GM12873 (cell line): ENCODE measurements at regions not wholly inside any gene's neighbourhood (a gene's known extent, or its start where the extent isn't known, plus 50 kb on each side); places are given as distances from the start of the nearest gene placed in this dataset.

Experiments
- TF ChIP-seq, protein P1 (sequence below): IDR thresholded peaks from 2 replicates; pipeline ENCODE4 v1.5.1; 2012; ENCODE audit warnings: low read depth, mild to moderate bottlenecking, moderate library complexity, low read length, control low read depth; ENCODE audit not compliant: insufficient read depth; ENCODE audit errors: missing control alignments

DNA sequence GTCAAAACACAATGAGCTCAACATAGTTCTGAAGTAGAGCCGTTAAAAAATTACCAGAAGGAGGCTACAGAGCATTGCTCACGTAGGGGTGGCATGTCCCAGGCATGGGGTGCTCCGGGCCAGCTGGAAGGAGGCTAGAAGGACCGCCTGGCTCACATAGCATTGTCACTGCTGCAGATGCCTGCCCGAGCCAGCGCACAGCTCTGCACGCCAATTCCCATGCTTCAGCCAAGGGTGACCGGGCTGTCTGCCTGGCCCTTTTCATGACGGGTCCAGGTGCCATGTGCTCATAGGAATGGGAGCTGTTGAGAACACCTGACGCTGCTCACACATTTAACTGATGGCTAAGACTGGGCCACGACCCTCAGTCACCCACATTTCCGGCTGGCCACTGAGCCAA, 228.9 kb upstream of the FOXF1 start:
- TF ChIP-seq, protein P1, sequence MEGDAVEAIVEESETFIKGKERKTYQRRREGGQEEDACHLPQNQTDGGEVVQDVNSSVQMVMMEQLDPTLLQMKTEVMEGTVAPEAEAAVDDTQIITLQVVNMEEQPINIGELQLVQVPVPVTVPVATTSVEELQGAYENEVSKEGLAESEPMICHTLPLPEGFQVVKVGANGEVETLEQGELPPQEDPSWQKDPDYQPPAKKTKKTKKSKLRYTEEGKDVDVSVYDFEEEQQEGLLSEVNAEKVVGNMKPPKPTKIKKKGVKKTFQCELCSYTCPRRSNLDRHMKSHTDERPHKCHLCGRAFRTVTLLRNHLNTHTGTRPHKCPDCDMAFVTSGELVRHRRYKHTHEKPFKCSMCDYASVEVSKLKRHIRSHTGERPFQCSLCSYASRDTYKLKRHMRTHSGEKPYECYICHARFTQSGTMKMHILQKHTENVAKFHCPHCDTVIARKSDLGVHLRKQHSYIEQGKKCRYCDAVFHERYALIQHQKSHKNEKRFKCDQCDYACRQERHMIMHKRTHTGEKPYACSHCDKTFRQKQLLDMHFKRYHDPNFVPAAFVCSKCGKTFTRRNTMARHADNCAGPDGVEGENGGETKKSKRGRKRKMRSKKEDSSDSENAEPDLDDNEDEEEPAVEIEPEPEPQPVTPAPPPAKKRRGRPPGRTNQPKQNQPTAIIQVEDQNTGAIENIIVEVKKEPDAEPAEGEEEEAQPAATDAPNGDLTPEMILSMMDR, result no peak

DNA sequence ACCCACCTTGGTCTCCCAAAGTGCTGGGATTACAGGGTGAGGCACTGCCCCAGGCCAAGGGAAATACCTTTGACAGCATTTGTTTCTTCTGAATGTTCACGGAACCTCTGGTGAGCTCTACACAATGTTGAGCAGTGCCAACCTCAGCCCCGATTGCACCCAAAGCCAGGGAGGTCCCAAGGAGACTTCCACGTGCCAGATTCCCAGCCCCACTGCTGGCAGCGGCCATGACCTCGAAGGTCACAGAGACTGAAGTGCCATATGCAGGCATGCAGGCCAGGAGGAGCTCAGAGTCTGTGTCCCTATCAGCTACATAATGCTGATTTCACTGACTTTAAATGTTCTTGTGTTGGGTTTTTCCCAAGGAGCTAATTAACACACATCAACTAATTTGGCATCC, 226.4 kb upstream of the FOXF1 start:
- TF ChIP-seq, protein P1, result no peak

DNA sequence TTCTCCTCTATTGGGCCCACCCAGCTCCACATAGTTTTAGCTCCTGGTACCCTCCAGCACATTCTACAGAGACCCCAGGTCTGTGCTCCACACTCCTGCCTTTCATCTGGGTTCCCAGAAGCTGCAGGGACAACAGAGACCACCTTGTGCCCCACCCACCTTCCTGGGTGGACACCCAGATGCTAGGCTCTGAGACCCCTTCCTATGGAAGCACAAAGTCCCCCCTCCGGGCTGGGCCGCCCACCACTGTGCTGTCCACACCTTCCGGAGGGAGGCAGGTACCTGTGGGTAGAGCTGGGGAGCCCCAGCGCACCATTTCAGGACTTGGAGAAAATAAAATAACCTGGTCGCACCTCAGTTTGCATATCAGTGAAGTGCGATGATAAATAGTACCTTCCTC, 224.9 kb upstream of the FOXF1 start:
- TF ChIP-seq, protein P1, result no peak

DNA sequence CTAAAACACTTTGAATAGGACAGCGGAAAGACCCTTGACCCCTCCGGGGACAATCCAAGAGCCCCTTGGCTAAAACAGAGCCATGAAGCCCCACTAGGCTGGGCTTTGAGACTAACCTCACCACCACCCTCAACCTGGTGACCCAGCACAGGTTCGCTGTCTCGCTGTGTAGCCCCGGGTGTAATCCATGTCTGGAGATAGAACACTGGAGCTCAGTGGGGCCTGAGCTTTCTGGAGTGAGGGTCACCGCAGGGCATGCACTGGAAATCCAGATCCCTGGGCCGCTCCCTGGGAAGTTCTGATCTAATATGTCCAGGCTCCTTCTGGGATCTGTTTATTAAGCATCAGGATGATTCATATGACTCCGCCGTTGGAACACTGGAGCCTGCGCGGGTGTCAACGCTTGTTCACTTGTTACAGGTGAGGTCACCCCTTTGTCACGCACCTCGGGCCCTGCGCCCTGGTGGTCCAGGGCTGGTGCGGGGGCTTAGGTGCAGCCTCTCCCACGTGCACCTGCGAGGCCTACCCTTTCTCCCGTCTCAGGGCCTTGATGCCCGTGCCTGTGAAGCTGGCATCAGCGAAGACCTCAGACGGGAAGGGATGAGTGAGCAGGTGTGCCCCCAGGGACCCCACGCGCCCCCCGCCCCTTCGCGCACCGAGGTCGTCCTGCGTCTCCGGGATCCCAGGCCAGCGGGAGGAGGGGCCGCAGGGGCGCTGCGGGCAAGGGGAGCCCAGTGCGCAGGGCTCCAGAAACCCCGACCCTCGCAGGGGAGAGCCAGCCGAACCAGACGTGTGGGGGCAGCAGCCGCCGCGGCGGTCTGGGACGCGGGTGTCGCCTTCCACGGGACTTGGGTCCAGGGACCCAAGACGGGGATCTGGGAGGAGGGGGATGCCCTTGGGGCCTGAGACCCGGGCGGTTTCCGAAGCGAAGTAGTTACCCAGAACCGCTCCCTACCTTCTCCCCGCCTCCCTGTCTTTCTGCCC, 224.1 kb upstream of the FOXF1 start:
- TF ChIP-seq, protein P1, result no peak

- TF ChIP-seq, protein P1, result no peak
These were observed 223.2 kb upstream of the FOXF1 start for GRCh38 chr16:86286991-86287663.

- TF ChIP-seq, protein P1, result no peak
These were observed 222.6 kb upstream of the FOXF1 start for GRCh38 chr16:86287664-86288201.

- TF ChIP-seq, protein P1, result no peak
These were observed 221.5 kb upstream of the FOXF1 start for GRCh38 chr16:86288716-86289294.
